Activated CD8-positive, alpha-beta T cell treated with anti-CD3 and anti-CD28 coated beads for 36 hours (primary cell): ENCODE measurements at regions not wholly inside any gene's neighbourhood (a gene's known extent, or its start where the extent isn't known, plus 50 kb on each side); places are given as distances from the start of the nearest gene placed in this dataset.

Source experiments
- ATAC-seq: fragments of 200-7000 bp; cut with Tn5 transposase; one replicate; pipeline ENCODE4 v1.10.0; 2021; ENCODE audit warnings: mild to moderate bottlenecking, moderate library complexity
- CTCF ChIA-PET: fragments of 350-600 bp; sonication (Branson Sonifier 250); formaldehyde crosslinking; loops from one replicate; lab custom pipeline; 2021; ENCODE audit warnings: antibody characterized with exemption; lab: Charles Lee
- POLR2A ChIA-PET: fragments of 350-600 bp; sonication (Branson Sonifier 250); formaldehyde crosslinking; loops from one replicate; lab custom pipeline; 2021; ENCODE audit warnings: antibody characterized with exemption; lab: Charles Lee
- DNase-seq: peaks from one replicate; pipeline ENCODE4 v3.0.0-alpha.2; 2020
- H3K27ac Mint-ChIP-seq: one replicate; pipeline ENCODE4 v1.8.0; 2021; ENCODE audit warnings: mild to moderate bottlenecking, mixed read lengths
- H3K27me3 Mint-ChIP-seq: one replicate; pipeline ENCODE4 v1.8.0; 2021; ENCODE audit warnings: mixed read lengths
- H3K36me3 Mint-ChIP-seq: one replicate; pipeline ENCODE4 v1.8.0; 2021; ENCODE audit warnings: low read depth, mixed read lengths
- H3K4me1 Mint-ChIP-seq: one replicate; pipeline ENCODE4 v1.8.0; 2021; ENCODE audit warnings: low read depth, mixed read lengths
- H3K4me3 Mint-ChIP-seq: one replicate; pipeline ENCODE4 v1.8.0; 2021; ENCODE audit warnings: mild to moderate bottlenecking, moderate library complexity, mixed read lengths
- H3K9me3 Mint-ChIP-seq: one replicate; pipeline ENCODE4 v1.8.0; 2021; ENCODE audit warnings: mixed read lengths
- intact Hi-C: fragments of 100-400 bp; cut with micrococcal nuclease; formaldehyde crosslinking; loops from one replicate; pipeline ENCODE4 v1.10.0; 2022
- TF ChIP-seq, protein P1 (sequence below): fragments of 200-600 bp; IDR thresholded peaks from one replicate; pipeline ENCODE4 v1.8.0; 2022; ENCODE audit warnings: antibody characterized with exemption, mild to moderate bottlenecking

DNA sequence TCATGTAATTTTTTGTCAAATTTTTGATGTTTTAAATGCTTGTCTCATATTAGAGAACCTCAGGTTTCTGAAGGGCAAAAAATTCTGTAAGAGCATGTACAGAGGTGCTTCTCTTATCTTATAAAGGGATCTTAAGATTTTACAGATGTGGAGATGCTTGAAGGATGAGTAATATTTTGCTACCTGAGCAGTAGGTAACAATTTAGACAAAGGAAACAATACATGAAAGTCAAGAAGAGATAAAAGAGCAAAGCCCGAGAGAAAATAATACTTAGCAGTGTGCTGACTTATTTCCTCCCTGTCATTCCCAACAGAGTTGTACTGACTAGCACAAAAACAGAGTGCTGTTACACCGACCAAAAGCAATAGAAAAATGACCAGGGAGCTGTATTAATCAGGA lies 98.1 kb upstream of the PTPRR start:
- DNase-seq (no peak), ATAC-seq (no peak)
- H3K9me3 Mint-ChIP-seq: peaks cover 2% of the 10 kb centered on the region
- intact Hi-C loops: no loop called here
- ChIA-PET CTCF (no interaction called here), POLR2A (no interaction called here)
- H3K27ac Mint-ChIP-seq: no peak overlapping the region
- no peaks in the 10 kb centered on the region for H3K4me1 Mint-ChIP-seq
- TF ChIP-seq, protein P1, sequence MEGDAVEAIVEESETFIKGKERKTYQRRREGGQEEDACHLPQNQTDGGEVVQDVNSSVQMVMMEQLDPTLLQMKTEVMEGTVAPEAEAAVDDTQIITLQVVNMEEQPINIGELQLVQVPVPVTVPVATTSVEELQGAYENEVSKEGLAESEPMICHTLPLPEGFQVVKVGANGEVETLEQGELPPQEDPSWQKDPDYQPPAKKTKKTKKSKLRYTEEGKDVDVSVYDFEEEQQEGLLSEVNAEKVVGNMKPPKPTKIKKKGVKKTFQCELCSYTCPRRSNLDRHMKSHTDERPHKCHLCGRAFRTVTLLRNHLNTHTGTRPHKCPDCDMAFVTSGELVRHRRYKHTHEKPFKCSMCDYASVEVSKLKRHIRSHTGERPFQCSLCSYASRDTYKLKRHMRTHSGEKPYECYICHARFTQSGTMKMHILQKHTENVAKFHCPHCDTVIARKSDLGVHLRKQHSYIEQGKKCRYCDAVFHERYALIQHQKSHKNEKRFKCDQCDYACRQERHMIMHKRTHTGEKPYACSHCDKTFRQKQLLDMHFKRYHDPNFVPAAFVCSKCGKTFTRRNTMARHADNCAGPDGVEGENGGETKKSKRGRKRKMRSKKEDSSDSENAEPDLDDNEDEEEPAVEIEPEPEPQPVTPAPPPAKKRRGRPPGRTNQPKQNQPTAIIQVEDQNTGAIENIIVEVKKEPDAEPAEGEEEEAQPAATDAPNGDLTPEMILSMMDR: no peak
- no peaks in the 10 kb centered on the region for H3K36me3 Mint-ChIP-seq
- H3K4me3 Mint-ChIP-seq: no peak overlapping the region
- H3K27me3 Mint-ChIP-seq: no peaks in the 10 kb centered on the region

DNA sequence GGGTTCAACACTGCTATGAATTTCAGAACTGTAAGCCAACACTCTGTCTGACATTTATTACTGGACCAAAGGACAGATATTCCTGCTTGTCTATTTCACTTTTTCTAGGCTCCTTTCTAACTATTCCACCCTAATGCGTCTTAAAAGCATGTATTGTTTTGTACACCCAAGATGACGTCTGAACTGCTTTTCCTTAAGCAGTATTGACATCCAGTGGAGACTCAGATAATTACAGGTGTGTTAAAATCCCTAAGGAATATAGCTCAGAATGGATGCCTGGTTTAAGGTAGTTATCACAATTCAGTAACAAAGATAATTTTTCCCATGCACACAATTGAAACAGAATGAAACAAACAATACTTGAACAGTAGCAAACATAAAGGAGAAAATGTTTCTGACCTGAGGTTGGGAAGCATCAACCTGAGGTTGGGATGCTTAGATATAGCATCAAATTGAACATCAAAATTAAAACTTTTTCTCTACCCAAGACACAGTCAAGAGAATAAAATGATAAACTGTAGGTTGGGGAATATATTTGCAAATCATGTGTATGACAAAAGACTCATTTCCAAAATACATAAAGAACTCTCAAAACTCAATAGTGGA lies 93.7 kb upstream of the PTPRR start:
- Mint-ChIP-seq H3K9me3 (peaks cover 2% of the 10 kb centered on the region), H3K27ac (no peak overlapping the region), H3K27me3 (no peaks in the 10 kb centered on the region), H3K36me3 (no peaks in the 10 kb centered on the region), H3K4me1 (no peaks in the 10 kb centered on the region), H3K4me3 (no peak overlapping the region)
- DNase-seq (no peak), ATAC-seq (no peak)
- ChIA-PET CTCF (no interaction called here), POLR2A (no interaction called here)
- intact Hi-C loops: no loop called here
- TF ChIP-seq, protein P1: no peak

DNA sequence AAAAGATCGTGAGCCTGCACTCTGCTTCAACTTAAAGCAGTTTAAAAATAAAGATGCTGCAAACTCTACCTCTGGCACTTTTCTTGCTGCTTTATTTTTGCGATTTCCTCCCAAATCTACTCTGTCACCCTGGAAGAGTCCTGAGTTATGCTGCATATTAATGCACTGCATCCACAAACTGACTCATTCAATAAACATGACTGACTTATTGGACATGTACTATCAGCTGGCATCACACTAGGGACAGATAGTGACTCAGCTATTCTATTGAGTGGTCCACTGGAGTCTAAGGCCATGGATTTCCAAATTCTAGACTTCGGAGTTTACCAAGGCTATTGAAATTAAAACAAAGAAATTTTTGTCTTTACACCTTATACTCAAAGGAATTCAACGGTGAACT lies 90.7 kb upstream of the PTPRR start:
- no peaks in the 10 kb centered on the region for H3K27me3 Mint-ChIP-seq
- TF ChIP-seq, protein P1: no peak
- H3K36me3 Mint-ChIP-seq: no peaks in the 10 kb centered on the region
- ATAC-seq: no peak
- CTCF ChIA-PET: no interaction called here
- no peak overlapping the region for H3K4me3 Mint-ChIP-seq
- H3K9me3 Mint-ChIP-seq: no peaks in the 10 kb centered on the region
- H3K27ac Mint-ChIP-seq: no peak overlapping the region
- intact Hi-C loops: no loop called here
- H3K4me1 Mint-ChIP-seq: no peaks in the 10 kb centered on the region
- DNase-seq: no peak
- POLR2A ChIA-PET: no interaction called here

DNA sequence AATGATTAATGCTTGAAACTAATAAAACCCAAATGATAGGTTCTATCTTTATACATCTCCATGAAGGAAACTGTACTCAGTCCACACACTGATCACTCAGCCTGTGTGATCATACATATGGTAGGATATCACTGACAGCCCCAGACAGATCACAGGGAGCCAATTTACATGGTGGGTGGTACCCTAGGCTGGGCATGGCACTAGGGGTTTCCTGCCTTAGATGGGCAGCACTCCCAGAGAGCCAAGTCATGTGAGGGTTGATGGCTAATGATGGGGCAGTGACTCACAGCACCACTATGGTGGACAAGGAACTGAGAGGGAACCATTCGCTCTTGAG lies 89.6 kb upstream of the PTPRR start:
- POLR2A ChIA-PET: no interaction called here
- TF ChIP-seq, protein P1: no peak

DNA sequence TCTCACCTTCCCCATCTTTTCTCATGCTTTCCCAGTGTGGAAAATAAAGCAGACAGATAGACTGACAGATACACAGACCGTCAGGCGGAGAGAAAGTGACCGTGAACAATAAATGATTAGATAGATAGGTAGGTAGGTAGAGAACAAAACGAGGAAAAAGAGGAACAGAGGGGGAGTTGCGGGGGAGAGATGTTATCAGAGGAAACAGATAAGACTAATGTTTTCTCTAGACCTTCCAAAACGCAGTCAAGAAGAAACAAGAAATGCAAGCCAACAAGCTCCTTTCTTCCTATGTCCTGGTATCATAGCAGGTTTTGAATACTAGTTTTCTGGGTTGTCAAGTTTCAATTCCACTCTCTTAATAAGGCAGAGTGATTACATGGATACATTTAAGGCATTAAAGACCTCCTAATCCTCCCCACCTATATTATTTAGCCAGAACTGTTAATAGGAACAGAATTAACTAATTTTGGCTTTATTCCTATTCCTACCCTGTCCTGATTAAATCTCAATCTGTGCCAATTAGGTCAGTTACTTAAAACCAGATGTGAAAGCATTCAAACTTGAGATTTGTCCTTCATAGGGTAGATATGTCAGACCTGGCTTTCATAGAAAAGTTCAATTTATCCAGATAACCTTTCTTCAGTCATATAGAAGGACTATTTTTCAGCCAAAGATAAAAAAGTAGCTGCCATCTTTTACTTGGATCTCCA lies 89.0 kb upstream of the PTPRR start:
- Mint-ChIP-seq H3K9me3 (no peaks in the 10 kb centered on the region), H3K27me3 (no peaks in the 10 kb centered on the region), H3K4me1 (no peaks in the 10 kb centered on the region), H3K4me3 (no peak overlapping the region), H3K27ac (no peak overlapping the region), H3K36me3 (no peaks in the 10 kb centered on the region)
- ATAC-seq (no peak), DNase-seq (no peak)
- ChIA-PET CTCF (interaction anchor here (1.0 kb wide), 1 partner anchor 8 kb away, joined by 3 read pairs; no protein-coding TSS in a partner anchor), POLR2A (no interaction called here)
- TF ChIP-seq, protein P1: no peak
- intact Hi-C loops: no loop called here

More for the DNA sequence above, 89.6 kb upstream of the PTPRR start:
- Mint-ChIP-seq H3K4me3 (no peak overlapping the region), H3K9me3 (no peaks in the 10 kb centered on the region), H3K4me1 (no peaks in the 10 kb centered on the region), H3K36me3 (no peaks in the 10 kb centered on the region), H3K27ac (no peak overlapping the region), H3K27me3 (no peaks in the 10 kb centered on the region)
- ATAC-seq (no peak), DNase-seq (no peak)
- CTCF ChIA-PET: no interaction called here
- intact Hi-C loops: no loop called here
